Left lung (tissue), 4 donors: ENCODE measurements at regions not wholly inside any gene's neighbourhood (a gene's known extent, or its start where the extent isn't known, plus 50 kb on each side); places are given as distances from the start of the nearest gene placed in this dataset.
"Not testable (repeated sequence)": the region's sequence is repeated elsewhere in the genome, so short reads cannot be mapped to it uniquely, and the experiment has no call there.

Experiments
- ATAC-seq: fragments of 200-7000 bp; cut with Tn5 transposase; one replicate; pipeline ENCODE4 v1.9.1; 2020; ENCODE audit warnings: moderate library complexity
- DNase-seq, 4 donors: peaks; one replicate each; pipeline ENCODE4 v3.0.0-alpha.2; 2013 to 2020
- H3K27ac ChIP-seq, 2 donors: fragments of 200-600 bp; sonication (generic) in 1 of 2; one replicate each; pipeline versions ENCODE4 v1.5.0 to v1.8.0; 2020 to 2021
- H3K27me3 ChIP-seq, 2 donors: fragments of 200-600 bp; sonication (generic) in 1 of 2; one replicate each; pipeline versions ENCODE4 v1.5.0 to v1.8.0; 2020 to 2021
- H3K36me3 ChIP-seq, 2 donors: fragments of 200-600 bp; sonication (generic) in 1 of 2; one replicate each; pipeline versions ENCODE4 v1.5.0 to v1.8.0; 2020 to 2021
- H3K4me1 ChIP-seq, 2 donors: fragments of 200-600 bp; one replicate each; pipeline ENCODE4 v1.8.0; 2021
- H3K4me3 ChIP-seq, 2 donors: fragments of 200-600 bp; sonication (generic) in 1 of 2; one replicate each; pipeline versions ENCODE4 v1.5.0 to v1.8.0; 2020 to 2021; ENCODE audit warnings: mild to moderate bottlenecking in 1 of 2
- H3K9me3 ChIP-seq, 2 donors: fragments of 200-600 bp; sonication (generic) in 1 of 2; one replicate each; pipeline versions ENCODE4 v1.5.0 to v1.8.0; 2020 to 2021
- CTCF ChIP-seq, 2 donors: fragments of 200-600 bp; sonication (generic) in 1 of 2; IDR thresholded peaks; one replicate each; pipeline versions ENCODE4 v1.5.0 to v1.8.0; 2021; ENCODE audit warnings: antibody characterized with exemption in 2 of 2
- intact Hi-C, 2 donors: fragments of 100-400 bp; cut with DNase I; formaldehyde crosslinking; loops; one replicate each; pipeline versions ENCODE4 v1.11.2 to v1.14.2; 2022
- donor health status: DM: no; HTN: yes; CAD: no.
- donor health status: DM: no; HTN: no; CAD: no.

DNA sequence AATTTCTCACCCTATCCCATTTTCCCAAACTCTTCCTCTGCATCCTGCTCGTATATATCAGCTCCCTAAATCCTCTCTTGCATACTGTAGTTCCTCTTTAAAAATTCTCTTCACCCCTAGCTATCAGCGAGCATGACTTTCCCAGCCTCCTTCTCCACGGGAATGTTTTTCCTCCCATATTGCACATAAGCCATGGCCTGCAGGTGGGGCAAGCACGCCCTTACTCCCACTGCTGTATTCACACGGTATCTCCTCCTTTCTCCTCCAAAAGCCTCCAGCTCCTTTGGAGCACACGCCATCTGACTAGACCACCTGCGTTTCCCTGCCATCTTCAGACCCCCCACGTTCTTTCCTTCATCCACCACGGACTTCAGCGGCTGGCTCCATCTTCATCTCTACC lies 208.7 kb upstream of the FRG1 start:
- H3K36me3 ChIP-seq, ATAC-seq, H3K9me3 ChIP-seq, intact Hi-C loops, H3K4me3 ChIP-seq, H3K4me1 ChIP-seq, H3K27me3 ChIP-seq, H3K27ac ChIP-seq, DNase-seq: not testable (repeated sequence)

DNA sequence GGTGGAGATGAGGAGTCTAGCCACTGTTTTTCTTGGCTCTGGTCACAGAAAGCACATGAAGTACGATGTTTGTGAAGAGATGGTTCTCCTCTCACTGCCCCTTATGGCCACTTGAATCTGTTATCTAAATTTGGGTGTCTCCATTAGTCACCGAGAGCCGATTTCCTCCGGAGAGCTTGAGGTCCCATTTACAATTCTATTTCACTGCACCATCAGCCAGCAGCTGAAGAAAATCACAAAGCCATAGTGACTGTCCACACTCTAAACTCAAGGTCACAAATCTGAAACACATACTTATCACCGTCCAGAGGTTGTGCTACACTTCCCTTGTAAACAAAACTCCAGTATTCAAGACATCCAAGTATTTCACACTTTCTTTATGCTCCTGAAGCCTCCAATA lies 207.2 kb upstream of the FRG1 start:
- H3K9me3 ChIP-seq, H3K36me3 ChIP-seq, intact Hi-C loops, DNase-seq, H3K27me3 ChIP-seq, H3K4me3 ChIP-seq, ATAC-seq, H3K4me1 ChIP-seq, H3K27ac ChIP-seq: not testable (repeated sequence)

DNA sequence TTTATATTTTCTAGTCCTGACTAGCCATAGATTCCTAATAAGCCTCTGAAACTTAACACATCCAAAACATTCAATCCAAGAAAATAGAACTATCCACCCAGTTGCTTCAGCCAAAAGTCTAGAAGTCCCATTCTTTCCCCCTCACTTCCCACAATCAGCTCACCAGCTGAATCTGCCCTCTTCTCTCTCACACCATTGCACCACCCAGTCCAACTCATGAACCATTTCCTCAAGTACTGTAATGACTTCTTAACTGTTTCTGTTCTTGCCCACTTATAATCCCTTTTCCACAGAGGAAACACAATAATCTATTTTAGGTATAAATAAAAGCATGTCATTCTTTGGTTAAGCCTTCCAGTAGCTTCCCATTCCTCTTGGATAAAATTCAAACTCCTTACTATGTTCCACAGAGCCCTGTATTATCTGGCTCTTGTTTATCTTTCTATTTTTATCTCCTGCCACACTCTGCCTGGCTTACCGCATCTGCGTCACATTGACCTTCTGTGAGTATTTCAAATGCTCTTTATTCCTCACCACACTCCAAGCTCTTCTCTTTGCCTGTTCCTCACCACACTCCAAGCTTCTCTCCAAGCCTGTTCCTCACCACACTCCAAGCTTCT lies 205.9 kb upstream of the FRG1 start:
- H3K27ac ChIP-seq, ATAC-seq, H3K27me3 ChIP-seq, intact Hi-C loops, DNase-seq, H3K4me3 ChIP-seq, H3K36me3 ChIP-seq, H3K4me1 ChIP-seq, H3K9me3 ChIP-seq: not testable (repeated sequence)

DNA sequence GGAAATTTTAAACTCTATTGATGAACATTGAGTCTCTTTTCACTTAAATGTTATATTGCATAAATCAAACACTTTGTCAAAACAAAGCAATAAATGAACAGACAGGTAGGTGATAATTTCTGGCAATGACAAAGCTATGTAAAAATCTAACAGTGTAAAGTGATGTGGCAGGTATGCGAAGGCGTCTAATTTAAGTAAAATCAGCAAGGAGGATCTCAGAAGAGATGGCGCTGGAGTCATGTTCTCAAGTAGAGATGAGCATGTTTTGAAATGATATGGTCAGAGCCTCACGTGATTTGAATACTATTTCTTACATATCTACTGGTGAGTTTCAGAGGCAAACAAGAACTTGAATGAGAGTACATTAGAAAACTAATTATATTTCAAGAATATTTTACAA lies 204.0 kb upstream of the FRG1 start:
- H3K4me3 ChIP-seq, ATAC-seq, H3K27me3 ChIP-seq, intact Hi-C loops, H3K36me3 ChIP-seq, H3K27ac ChIP-seq, DNase-seq, H3K4me1 ChIP-seq, H3K9me3 ChIP-seq: not testable (repeated sequence)

DNA sequence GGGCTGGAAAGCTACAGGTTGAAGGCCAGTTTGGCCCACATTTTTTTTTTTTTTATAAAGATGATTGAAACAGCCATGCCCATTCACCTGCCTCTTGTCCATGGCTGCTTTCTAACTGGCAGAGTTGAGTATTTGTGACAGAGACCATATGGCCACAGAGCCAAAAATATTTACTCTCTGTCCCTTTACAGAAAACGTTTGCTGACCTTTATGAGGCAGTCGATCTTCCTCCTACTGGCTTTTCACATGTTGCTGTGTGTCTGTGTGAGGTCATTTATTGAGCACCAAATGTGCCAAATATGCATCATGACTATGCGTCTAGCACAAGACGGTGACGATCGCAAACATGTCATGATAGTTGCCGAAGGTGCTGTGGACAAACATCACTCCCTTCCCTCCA lies 200.6 kb upstream of the FRG1 start:
- not testable (repeated sequence) for H3K4me1 ChIP-seq

DNA sequence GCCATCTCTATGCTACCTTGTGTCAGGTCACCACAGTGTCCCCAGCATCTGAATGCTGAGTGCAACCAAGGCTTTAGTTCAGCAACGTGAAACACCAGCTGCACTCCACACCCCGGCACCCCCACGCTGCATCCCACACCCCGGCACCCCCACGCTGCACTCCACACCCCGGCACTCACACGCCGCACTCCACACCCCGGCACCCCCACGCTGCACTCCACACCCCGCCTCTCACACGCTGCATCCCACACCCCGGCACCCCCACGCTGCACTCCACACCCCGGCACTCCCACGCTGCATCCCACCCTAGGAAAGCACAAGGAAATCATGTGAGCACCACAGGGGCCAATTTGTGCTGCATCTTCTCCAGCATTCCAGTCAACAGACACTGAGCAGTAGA lies 199.8 kb upstream of the FRG1 start:
- Histone ChIP-seq H3K4me1 (no peaks in the 10 kb centered on the region), H3K4me3 (no peak overlapping the region), H3K9me3 (no peaks in the 10 kb centered on the region), H3K36me3 (no peaks in the 10 kb centered on the region), H3K27ac (no peak overlapping the region), H3K27me3 (no peaks in the 10 kb centered on the region)
- no peak for ATAC-seq
- intact Hi-C loops = no loop called here
- TF ChIP-seq CTCF (IDR thresholded peaks at IDR 0.05) = no peak
- no peak for DNase-seq

More for the DNA sequence above, 200.6 kb upstream of the FRG1 start:
- H3K36me3 ChIP-seq, H3K27ac ChIP-seq, H3K27me3 ChIP-seq, DNase-seq, intact Hi-C loops, H3K4me3 ChIP-seq, ATAC-seq, H3K9me3 ChIP-seq: not testable (repeated sequence)

DNA sequence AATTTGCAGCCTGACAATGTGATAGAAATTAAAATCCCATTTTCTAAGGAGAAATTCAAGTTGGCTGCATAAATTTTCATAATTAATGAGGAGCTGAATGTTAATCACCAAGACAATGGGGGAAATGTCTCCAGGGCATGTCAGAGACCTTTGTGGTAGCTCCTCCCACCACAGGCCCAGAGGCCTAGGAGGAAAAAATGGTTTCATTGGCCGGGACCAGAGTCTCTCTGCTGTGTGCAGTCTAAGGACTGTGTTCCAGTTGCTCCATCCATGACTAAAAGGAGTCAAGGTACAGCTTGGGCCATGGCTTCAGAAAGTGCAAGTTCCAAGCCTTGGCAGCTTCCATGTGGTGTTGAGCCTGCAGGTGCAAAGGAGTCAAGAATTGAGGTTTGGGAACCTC lies 187.6 kb upstream of the FRG1 start:
- H3K9me3 ChIP-seq = peaks cover 0 to 11% of the 10 kb centered on the region in 2 donors
- H3K27ac ChIP-seq, intact Hi-C loops, ATAC-seq, H3K36me3 ChIP-seq, H3K27me3 ChIP-seq, H3K4me3 ChIP-seq, DNase-seq, H3K4me1 ChIP-seq: not testable (repeated sequence)

DNA sequence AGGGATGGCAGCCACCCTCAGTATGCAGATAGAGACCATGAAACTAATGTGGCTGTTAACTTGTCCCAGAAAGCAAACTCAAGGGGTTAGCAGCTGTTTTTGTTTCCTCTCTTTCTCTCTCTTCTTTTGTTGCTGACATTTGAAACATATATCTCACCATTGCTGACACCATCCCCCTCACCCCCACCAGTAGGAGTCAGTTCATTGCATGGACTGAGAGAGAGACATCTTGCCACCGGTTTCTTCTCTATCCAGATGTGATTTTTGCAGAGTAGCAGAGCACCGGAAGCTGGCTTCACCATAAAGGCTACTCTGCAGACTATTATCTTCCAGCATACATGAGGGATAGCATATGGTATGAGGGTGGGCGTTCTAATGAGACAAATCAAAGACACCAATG lies 177.1 kb upstream of the FRG1 start:
- H3K4me3 ChIP-seq = no peak overlapping the region
- intact Hi-C loops = no loop called here
- no peaks in the 10 kb centered on the region for H3K9me3 ChIP-seq
- DNase-seq (no peak), ATAC-seq (no peak)
- H3K27me3 ChIP-seq = no peaks in the 10 kb centered on the region
- no peaks in the 10 kb centered on the region for H3K36me3 ChIP-seq
- H3K27ac ChIP-seq = no peak overlapping the region
- H3K4me1 ChIP-seq = no peaks in the 10 kb centered on the region
- TF ChIP-seq CTCF (IDR thresholded peaks at IDR 0.05) = no peak
